Pancreas (tissue), 10 donors: ENCODE measurements at regions not wholly inside any gene's neighbourhood (a gene's known extent, or its start where the extent isn't known, plus 50 kb on each side); places are given as distances from the start of the nearest gene placed in this dataset.

Experiments
- ATAC-seq, 4 donors: fragments of 200-7000 bp; cut with Tn5 transposase; one replicate each; pipeline versions ENCODE4 v1.8.0 to v1.9.1; 2020; ENCODE audit warnings: mild to moderate bottlenecking in 4 of 4, moderate library complexity in 4 of 4
- DNase-seq, 6 donors: peaks; one replicate each; pipeline ENCODE4 v3.0.0-alpha.2; 2020
- FAIRE-seq: peaks from 2 replicates; lab custom pipeline; 2012; peaks lifted over from hg19 to GRCh38; lab: Jason Lieb, UNC
- H3K27ac ChIP-seq, 4 donors: fragments of 200-600 bp; sonication (generic); 1 replicate in 3 of 4; 2 replicates in 1 of 4; pipeline versions ENCODE4 v1.5.0 to v1.8.0; 2020
- H3K27me3 ChIP-seq, 4 donors: fragments of 200-600 bp; one replicate each; pipeline ENCODE4 v1.8.0; 2021
- H3K36me3 ChIP-seq, 3 donors: fragments of 200-600 bp; sonication (generic) in 1 of 3; one replicate each; pipeline versions ENCODE4 v1.5.0 to v1.8.0; 2020 to 2021
- H3K4me1 ChIP-seq, 3 donors: fragments of 200-600 bp; one replicate each; pipeline ENCODE4 v1.8.0; 2021
- H3K4me3 ChIP-seq, 4 donors: fragments of 200-600 bp; sonication (generic) in 2 of 4; one replicate each; pipeline versions ENCODE4 v1.5.0 to v1.8.0; 2020 to 2021
- H3K9me3 ChIP-seq, 4 donors: fragments of 200-600 bp; one replicate each; pipeline ENCODE4 v1.8.0; 2021
- CTCF ChIP-seq, 4 donors: fragments of 200-600 bp; sonication (generic) in 3 of 4; IDR thresholded peaks; one replicate each; pipeline versions ENCODE4 v1.5.0 to v1.8.0; 2021; ENCODE audit warnings: antibody characterized with exemption in 4 of 4
- WGBS, 2 donors: extraction: QIAGEN DNeasy Blood & Tissue Kit; methylation state at CpG; one replicate each; pipeline ENCODE4 v1.1.7; 2013; 5-methylcytosine and 5-hydroxymethylcytosine counted together
- intact Hi-C, 3 donors: fragments of 100-400 bp; cut with DNase I; formaldehyde crosslinking; loops; one replicate each; pipeline versions ENCODE4 v1.11.1 to v1.14.2; 2022
- donor health status: healthy with polysubstance abuse.
- donor health status: DM: no; HTN: no; CAD: no; lungs with moderate emphysema.
- donor health status: DM: no; HTN: no; CAD: no.
- donor health status: control.
- donor health status: control.
- donor health status: Bipolar disorder and iron deficiency.
- donor health status: DM: yes; HTN: yes; CAD: no.
- donor health status: DM: no; HTN: no; CAD: no.
- donor health status: DM: no; HTN: no; CAD: no.
- donor health status: DM: yes; HTN: yes; CAD: no.

GRCh38 chr2:49798570-49798969, 644.3 kb upstream of the FSHR start:
- H3K4me3 ChIP-seq = no peak overlapping the region
- no peak overlapping the region for H3K27ac ChIP-seq
- no peaks in the 10 kb centered on the region for H3K36me3 ChIP-seq
- TF ChIP-seq CTCF (IDR thresholded peaks at IDR 0.05) = no peak
- no peak for DNase-seq
- no peak for FAIRE-seq
- H3K9me3 ChIP-seq = no peaks in the 10 kb centered on the region
- no peaks in the 10 kb centered on the region for H3K27me3 ChIP-seq
- intact Hi-C loops = no loop called here
- H3K4me1 ChIP-seq = no peaks in the 10 kb centered on the region
- no peak for ATAC-seq

- Histone ChIP-seq H3K36me3 (no peaks in the 10 kb centered on the region), H3K27me3 (no peaks in the 10 kb centered on the region), H3K4me3 (no peak overlapping the region), H3K9me3 (no peaks in the 10 kb centered on the region), H3K4me1 (no peaks in the 10 kb centered on the region), H3K27ac (no peak overlapping the region)
- no peak for TF ChIP-seq CTCF (IDR thresholded peaks at IDR 0.05)
- no peak for DNase-seq
- no peak for ATAC-seq
- WGBS, 2 donors = 78 to 86% methylated on average over 3 of the region's 3 CpGs
- FAIRE-seq = no peak
- intact Hi-C loops = no loop called here
These were observed 642.0 kb upstream of the FSHR start for GRCh38 chr2:49796266-49796665.

- no peak overlapping the region for H3K4me3 ChIP-seq
- WGBS, 2 donors = 91 to 93% methylated on average over 2 of the region's 2 CpGs
- H3K4me1 ChIP-seq = no peaks in the 10 kb centered on the region
- no peaks in the 10 kb centered on the region for H3K27me3 ChIP-seq
- intact Hi-C loops = no loop called here
- H3K27ac ChIP-seq = no peak overlapping the region
- no peak for FAIRE-seq
- ATAC-seq = no peak
- DNase-seq = no peak
- no peaks in the 10 kb centered on the region for H3K9me3 ChIP-seq
- TF ChIP-seq CTCF (IDR thresholded peaks at IDR 0.05) = no peak
- H3K36me3 ChIP-seq = no peaks in the 10 kb centered on the region
These were observed 640.1 kb upstream of the FSHR start for GRCh38 chr2:49794396-49794795.

- Histone ChIP-seq H3K4me3 (no peak overlapping the region), H3K4me1 (no peaks in the 10 kb centered on the region), H3K9me3 (no peaks in the 10 kb centered on the region), H3K36me3 (no peaks in the 10 kb centered on the region), H3K27me3 (no peaks in the 10 kb centered on the region), H3K27ac (no peak overlapping the region)
- no peak for DNase-seq
- ATAC-seq = no peak
- FAIRE-seq = no peak
- no peak for TF ChIP-seq CTCF (IDR thresholded peaks at IDR 0.05)
- intact Hi-C loops = no loop called here
These were observed 634.0 kb upstream of the FSHR start for GRCh38 chr2:49788300-49788699.

- Histone ChIP-seq H3K36me3 (no peaks in the 10 kb centered on the region), H3K4me1 (no peaks in the 10 kb centered on the region), H3K27me3 (no peaks in the 10 kb centered on the region), H3K9me3 (no peaks in the 10 kb centered on the region), H3K4me3 (no peak overlapping the region), H3K27ac (no peak overlapping the region)
- ATAC-seq = no peak
- no peak for DNase-seq
- intact Hi-C loops = no loop called here
- no peak for FAIRE-seq
- no peak for TF ChIP-seq CTCF (IDR thresholded peaks at IDR 0.05)
- 66 to 88% methylated on average over 2 of the region's 2 CpGs for WGBS, 2 donors
These were observed 626.6 kb upstream of the FSHR start for GRCh38 chr2:49780949-49781348.
